HCT116 (cell line): ENCODE measurements at regions not wholly inside any gene's neighbourhood (a gene's known extent, or its start where the extent isn't known, plus 50 kb on each side); places are given as distances from the start of the nearest gene placed in this dataset.

ENCODE experiments used
- ATAC-seq: fragments of 200-7000 bp; cut with Tn5 transposase; 2 replicates; pipeline ENCODE4 v1.9.1; 2020; ENCODE audit warnings: mild to moderate bottlenecking, moderate library complexity
- BruUV-seq: library from RNA; stranded (reverse); fragments of 400-500 nt; replicated peaks from 2 replicates; lab custom pipeline; 2021; lab: Mats Ljungman, UMichigan
- CTCF ChIA-PET: fragments of 300-600 bp; sonication (Branson Sonifier 250); formaldehyde crosslinking; loops from one replicate; lab custom pipeline; 2021; ENCODE audit warnings: antibody characterized with exemption; lab: Charles Lee
- POLR2A ChIA-PET: fragments of 300-600, 350-600 bp; sonication (Branson Sonifier 250); formaldehyde crosslinking; loops from one replicate; lab custom pipeline; 2021; ENCODE audit warnings: antibody characterized with exemption; lab: Charles Lee
- RAD21 ChIA-PET, 2 experiments: fragments of 300-600 bp; sonication (Branson Sonifier 250); formaldehyde crosslinking; loops; one replicate each; lab custom pipeline; 2023; ENCODE audit warnings: low total read pairs in 2 of 2; ENCODE audit not compliant: uncharacterized antibody in 2 of 2, unreplicated experiment in 2 of 2, low non-redundant PET in 1 of 2; lab: Charles Lee
- DNase-seq: peaks from one replicate; pipeline ENCODE4 v3.0.0-alpha.2; 2010; ENCODE audit warnings: low read depth, low spot score
- H2AFZ ChIP-seq: fragments of 200-600 bp; shearing (Covaris generic), sonication (generic); 2 replicates; pipeline ENCODE4 v1.6.1; 2017; ENCODE audit warnings: low read depth, mixed run types, mixed read lengths, antibody characterized with exemption, low read length; ENCODE audit not compliant: poor library complexity, severe bottlenecking
- H3K27ac ChIP-seq: 2 replicates; pipeline ENCODE4 v1.5.1; 2012; ENCODE audit warnings: low read depth, low read length
- H3K27me3 ChIP-seq: fragments of 200-600 bp; sonication (generic); 2 replicates; pipeline ENCODE4 v1.6.1; 2016; ENCODE audit warnings: mixed run types, low read length, mixed read lengths; ENCODE audit not compliant: insufficient read depth
- H3K36me3 ChIP-seq, 2 experiments: fragments of 200-500 bp in 1 of 2; fragments of 200-600 bp in 1 of 2; sonication (Bioruptor generic) in 1 of 2; sonication (generic) in 1 of 2; 2 replicates each; pipeline versions ENCODE4 v1.5.1 to v1.6.1; 2014 to 2016; ENCODE audit warnings: low read length in 2 of 2, inconsistent platforms in 1 of 2, mixed read lengths in 1 of 2, mixed run types in 1 of 2; ENCODE audit not compliant: insufficient read depth in 2 of 2, control insufficient read depth in 1 of 2
- H3K4me1 ChIP-seq, 2 experiments: fragments of 200-600 bp in 1 of 2; sonication (generic) in 1 of 2; 2 replicates each; pipeline versions ENCODE4 v1.5.1 to v1.6.1; 2012 to 2017; ENCODE audit warnings: low read length in 2 of 2, inconsistent platforms in 1 of 2, mild to moderate bottlenecking in 1 of 2, mixed read lengths in 1 of 2, mixed run types in 1 of 2, moderate library complexity in 1 of 2; ENCODE audit not compliant: insufficient read depth in 2 of 2, control insufficient read depth in 1 of 2
- H3K4me2 ChIP-seq: fragments of 200-600 bp; sonication (generic); 2 replicates; pipeline ENCODE4 v1.6.1; 2017; ENCODE audit warnings: mixed run types, low read length, mixed read lengths
- H3K4me3 ChIP-seq, 2 experiments: fragments of 200-600 bp in 1 of 2; sonication (generic) in 1 of 2; replicated peaks in 1 of 2; 2 replicates each; pipeline ENCODE4 v1.5.1; 2011 to 2016; ENCODE audit warnings: low read length in 2 of 2, control low read depth in 1 of 2, low read depth in 1 of 2, mild to moderate bottlenecking in 1 of 2, mixed read lengths in 1 of 2, mixed run types in 1 of 2
- H3K79me2 ChIP-seq: fragments of 200-600 bp; sonication (generic); 2 replicates; pipeline ENCODE4 v1.6.1; 2017; ENCODE audit warnings: mild to moderate bottlenecking, mixed run types, low read length, moderate library complexity, mixed read lengths; ENCODE audit not compliant: insufficient read depth
- H3K9ac ChIP-seq: fragments of 200-600 bp; sonication (generic); 2 replicates; pipeline ENCODE4 v1.6.1; 2016; ENCODE audit warnings: low read length, mixed read lengths
- H3K9me2 ChIP-seq: fragments of 200-600 bp; sonication (generic), shearing (Covaris generic); 2 replicates; pipeline ENCODE4 v1.6.1; 2017; ENCODE audit warnings: mixed run types, mild to moderate bottlenecking, moderate library complexity; ENCODE audit not compliant: insufficient read depth
- H3K9me3 ChIP-seq, 2 experiments: fragments of 200-500 bp in 1 of 2; fragments of 200-600 bp in 1 of 2; sonication (Bioruptor generic) in 1 of 2; sonication (generic) in 1 of 2; 2 replicates each; pipeline ENCODE4 v1.6.1; 2014 to 2017; ENCODE audit warnings: low read length in 2 of 2, mixed read lengths in 2 of 2, inconsistent platforms in 1 of 2, low read depth in 1 of 2, mild to moderate bottlenecking in 1 of 2, mixed run types in 1 of 2, moderate library complexity in 1 of 2; ENCODE audit not compliant: control insufficient read depth in 1 of 2, insufficient read depth in 1 of 2
- H4K20me1 ChIP-seq: fragments of 200-600 bp; sonication (generic), shearing (Covaris generic); 2 replicates; pipeline ENCODE4 v1.6.1; 2017; ENCODE audit warnings: mixed run types, mild to moderate bottlenecking, moderate library complexity; ENCODE audit not compliant: insufficient read depth
- CEBPB ChIP-seq: IDR thresholded peaks from 2 replicates; pipeline ENCODE4 v1.6.1; 2012; ENCODE audit warnings: low read depth
- CTCF ChIP-seq, 3 experiments: fragments of 200-600 bp in 1 of 3; sonication (generic) in 1 of 3; IDR thresholded peaks in 2 of 3; conservative IDR thresholded peaks in 1 of 3; 2 replicates each; pipeline ENCODE4 v1.5.1; 2012 to 2017; ENCODE audit warnings: low read depth in 2 of 3, low read length in 2 of 3, antibody characterized with exemption in 1 of 3, borderline replicate concordance in 1 of 3, control low read depth in 1 of 3, mild to moderate bottlenecking in 1 of 3, mixed read lengths in 1 of 3, mixed run types in 1 of 3, moderate library complexity in 1 of 3; ENCODE audit not compliant: insufficient read depth in 1 of 3
- EGR1 ChIP-seq: IDR thresholded peaks from 2 replicates; pipeline ENCODE4 v1.6.1; 2012; ENCODE audit warnings: low read depth
- EZH2 ChIP-seq: fragments of 200-600 bp; sonication (generic); IDR thresholded peaks from 2 replicates; pipeline ENCODE4 v1.6.1; 2017; ENCODE audit warnings: antibody characterized with exemption, mixed run types
- FOSL1 ChIP-seq: IDR thresholded peaks from 2 replicates; pipeline ENCODE4 v1.6.1; 2012; ENCODE audit warnings: low read depth
- POLR2A ChIP-seq: IDR thresholded peaks from 2 replicates; pipeline ENCODE4 v1.7.0; 2011; ENCODE audit warnings: borderline replicate concordance; ENCODE audit not compliant: insufficient read depth, insufficient read length; ENCODE audit errors: extremely low read depth
- REST ChIP-seq: IDR thresholded peaks from 2 replicates; pipeline ENCODE4 v1.6.1; 2012; ENCODE audit warnings: low read depth
- SRF ChIP-seq: IDR thresholded peaks from 2 replicates; pipeline ENCODE4 v1.6.1; 2012; ENCODE audit warnings: low read depth
- YY1 ChIP-seq: IDR thresholded peaks from 2 replicates; pipeline ENCODE4 v1.6.1; 2011; ENCODE audit warnings: low read length, low read depth, moderate library complexity, mild to moderate bottlenecking; ENCODE audit not compliant: insufficient replicate concordance; ENCODE audit errors: extremely low read depth
- ZBTB33 ChIP-seq: IDR thresholded peaks from 2 replicates; pipeline ENCODE4 v1.6.1; 2011; ENCODE audit warnings: mild to moderate bottlenecking, low read length, moderate library complexity; ENCODE audit not compliant: insufficient replicate concordance; ENCODE audit errors: extremely low read depth
- ZFX ChIP-seq: fragments of 450-650 bp; IDR thresholded peaks from 2 replicates; pipeline ENCODE4 v1.6.1; 2017
- ZNF274 ChIP-seq: fragments of 200-500 bp; sonication (Bioruptor generic); IDR thresholded peaks from 2 replicates; pipeline ENCODE4 v1.6.1; 2014; ENCODE audit warnings: mild to moderate bottlenecking, low read depth, low read length, inconsistent platforms
- intact Hi-C: fragments of 100-400 bp; cut with micrococcal nuclease; formaldehyde crosslinking; loops from 2 replicates; pipeline ENCODE4 v1.10.0; 2022

- no peak for TF ChIP-seq ZBTB33
Observed at GRCh38 chr18:62458346-62458745, 64.5 kb upstream of the ZCCHC2 start (continued).

- Histone ChIP-seq H3K79me2 (no peaks in the 10 kb centered on the region), H3K27me3 (no peaks in the 10 kb centered on the region), H2AFZ (peak overlapping the region; percentile 46), H3K4me2 (no peak overlapping the region), H3K27ac (no peak overlapping the region), H3K9me2 (no peaks in the 10 kb centered on the region), H4K20me1 (no peaks in the 10 kb centered on the region), H3K9me3 (no peaks in the 10 kb centered on the region; a peak in 1 of 4 replicates), H3K4me3 (no peak overlapping the region), H3K36me3 (no peaks in the 10 kb centered on the region), H3K9ac (no peak overlapping the region), H3K4me1 (peaks cover 8 to 22% of the 10 kb centered on the region in 2 experiments)
- BruUV-seq = no TSS peak
- no peak for DNase-seq
- POLR2A ChIA-PET = no interaction called here
- RAD21 ChIA-PET = no interaction called here
- CTCF ChIA-PET = interaction anchor here (1.2 to 1.4 kb wide), 2 partner anchors 7 to 27 kb away, joined by 3 to 5 read pairs; no protein-coding TSS in a partner anchor
- TF ChIP-seq REST = no peak
- no peak for TF ChIP-seq ZFX
- no peak for TF ChIP-seq CTCF (IDR thresholded peaks at IDR 0.05 in 2 of 3, conservative IDR thresholded peaks at IDR 0.05 in 1 of 3; ENCODE audit: borderline replicate concordance in 1 of 3, insufficient read depth in 1 of 3, low read depth in 2 of 3, low read length in 2 of 3)
- no peak for TF ChIP-seq ZNF274
- no peak for TF ChIP-seq FOSL1
- TF ChIP-seq YY1 = no peak
- no peak for TF ChIP-seq SRF
- no peak for TF ChIP-seq CEBPB
- TF ChIP-seq EZH2 = no peak
- no peak for TF ChIP-seq ZBTB33
- no peak for TF ChIP-seq EGR1
- no peak for TF ChIP-seq POLR2A
- ATAC-seq = no peak
- intact Hi-C loops = loop anchor here (2.0 kb wide), 1 partner anchor 58 kb away; no protein-coding TSS in a partner anchor
Observed at GRCh38 chr18:62458868-62459716, 63.7 kb upstream of the ZCCHC2 start.
